Activated CD4-positive, CD25-positive, alpha-beta regulatory T cell treated with anti-CD3 and anti-CD28 coated beads, Interleukin-2, amount 50 U/mL, for 72 hours (primary cell): ENCODE measurements at regions not wholly inside any gene's neighbourhood (a gene's known extent, or its start where the extent isn't known, plus 50 kb on each side); places are given as distances from the start of the nearest gene placed in this dataset.

Source experiments
- DNase-seq: peaks from one replicate; pipeline ENCODE4 v3.0.0; 2021

GRCh38 chr10:21196822-21197395 is 299.8 kb upstream of the NEBL start:
- no peak for DNase-seq

DNA sequence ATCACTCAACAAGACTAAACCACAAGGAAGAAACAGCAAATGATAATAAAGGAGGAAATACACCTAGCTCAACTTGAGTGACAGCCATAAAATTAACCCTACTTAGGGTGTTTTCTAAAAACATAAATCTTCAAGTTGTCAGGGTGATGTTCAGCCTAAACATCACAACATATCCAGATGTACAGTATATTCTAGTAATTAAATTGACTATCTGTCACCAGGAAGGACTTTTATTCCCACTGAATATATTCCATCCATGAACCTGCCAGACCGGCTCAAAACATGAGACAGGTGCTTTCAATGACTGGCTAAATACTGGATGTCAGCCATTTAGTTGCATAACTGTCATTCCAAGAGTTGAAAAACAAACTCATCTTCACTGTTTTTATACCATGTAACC is 298.1 kb upstream of the NEBL start:
- no peak for DNase-seq

- DNase-seq = no peak
These were observed 297.4 kb upstream of the NEBL start for GRCh38 chr10:21194510-21194993.

- no peak for DNase-seq
These were observed 296.1 kb upstream of the NEBL start for GRCh38 chr10:21193196-21193595.

DNA sequence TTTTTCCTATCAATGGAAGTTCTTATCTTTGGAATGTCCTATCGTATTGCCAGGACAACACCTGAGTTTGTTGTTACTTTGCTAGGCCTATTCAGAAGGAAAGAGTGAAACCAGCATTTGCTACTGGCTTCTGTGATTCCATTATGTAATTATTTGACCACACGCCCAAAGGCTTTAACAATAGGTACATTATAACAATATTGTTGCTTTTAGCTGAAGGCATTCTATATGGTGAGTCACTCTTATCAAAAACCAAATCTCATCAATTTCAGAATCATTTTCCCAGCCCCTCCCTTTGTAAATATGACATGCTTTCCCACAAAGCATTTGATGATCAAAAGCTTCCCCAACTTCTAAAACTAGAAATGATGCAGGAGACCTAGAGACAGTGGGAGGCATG is 294.4 kb upstream of the NEBL start:
- DNase-seq = no peak

- no peak for DNase-seq
These were observed 287.9 kb upstream of the NEBL start for GRCh38 chr10:21184984-21185383.

DNA sequence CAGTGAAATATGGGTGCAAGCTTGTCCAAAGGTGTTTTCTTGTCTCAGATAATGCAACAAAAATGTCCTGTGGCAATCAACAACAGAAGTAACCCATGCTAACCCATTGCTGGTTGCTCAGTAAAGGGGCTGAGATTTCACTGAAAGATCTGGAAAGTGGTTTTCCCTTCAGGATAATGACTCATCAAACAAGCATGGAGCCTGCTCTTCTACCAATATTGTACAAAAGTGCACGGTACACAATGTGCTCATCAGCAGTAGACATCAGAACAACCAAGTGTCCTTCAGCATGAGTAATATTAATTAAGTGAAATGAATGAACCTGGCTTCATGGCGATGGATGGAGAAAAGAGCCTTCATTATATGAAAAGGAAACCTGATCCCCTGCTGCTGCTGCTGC is 287.1 kb upstream of the NEBL start:
- DNase-seq = no peak

- no peak for DNase-seq
These were observed 285.9 kb upstream of the NEBL start for GRCh38 chr10:21183025-21183424.

GRCh38 chr10:21181451-21181850 is 284.3 kb upstream of the NEBL start:
- no peak for DNase-seq

- DNase-seq = no peak
These were observed 283.5 kb upstream of the NEBL start for GRCh38 chr10:21180604-21181003.

DNA sequence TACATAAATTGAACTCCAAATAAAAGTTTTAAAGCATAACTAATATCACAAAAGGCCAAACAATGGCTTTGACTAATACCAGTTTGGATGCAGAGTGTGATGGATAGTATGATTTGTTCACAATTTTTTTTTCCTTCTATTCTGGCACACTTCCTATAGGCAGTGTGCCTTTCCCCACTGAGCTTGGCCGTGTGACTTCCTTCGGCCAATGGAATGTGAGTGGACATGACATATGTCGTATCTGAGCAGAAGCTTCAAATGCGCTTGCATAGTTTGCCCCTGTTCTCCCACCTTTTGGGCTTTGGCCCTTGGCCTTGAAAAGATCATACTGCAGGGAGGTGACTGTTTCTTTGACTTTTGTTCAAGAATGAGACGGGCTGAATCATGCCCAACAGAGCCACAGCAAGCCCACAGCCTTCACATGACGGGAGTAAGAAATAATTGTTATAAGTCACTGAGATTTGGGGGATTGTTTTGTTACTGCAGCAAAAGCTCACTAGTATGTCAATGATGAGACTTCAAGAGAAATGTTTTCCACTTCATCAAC is 279.9 kb upstream of the NEBL start:
- no peak for DNase-seq

GRCh38 chr10:21175797-21176196 is 278.7 kb upstream of the NEBL start:
- DNase-seq = no peak

GRCh38 chr10:21174715-21175495 is 277.8 kb upstream of the NEBL start:
- no peak for DNase-seq

DNA sequence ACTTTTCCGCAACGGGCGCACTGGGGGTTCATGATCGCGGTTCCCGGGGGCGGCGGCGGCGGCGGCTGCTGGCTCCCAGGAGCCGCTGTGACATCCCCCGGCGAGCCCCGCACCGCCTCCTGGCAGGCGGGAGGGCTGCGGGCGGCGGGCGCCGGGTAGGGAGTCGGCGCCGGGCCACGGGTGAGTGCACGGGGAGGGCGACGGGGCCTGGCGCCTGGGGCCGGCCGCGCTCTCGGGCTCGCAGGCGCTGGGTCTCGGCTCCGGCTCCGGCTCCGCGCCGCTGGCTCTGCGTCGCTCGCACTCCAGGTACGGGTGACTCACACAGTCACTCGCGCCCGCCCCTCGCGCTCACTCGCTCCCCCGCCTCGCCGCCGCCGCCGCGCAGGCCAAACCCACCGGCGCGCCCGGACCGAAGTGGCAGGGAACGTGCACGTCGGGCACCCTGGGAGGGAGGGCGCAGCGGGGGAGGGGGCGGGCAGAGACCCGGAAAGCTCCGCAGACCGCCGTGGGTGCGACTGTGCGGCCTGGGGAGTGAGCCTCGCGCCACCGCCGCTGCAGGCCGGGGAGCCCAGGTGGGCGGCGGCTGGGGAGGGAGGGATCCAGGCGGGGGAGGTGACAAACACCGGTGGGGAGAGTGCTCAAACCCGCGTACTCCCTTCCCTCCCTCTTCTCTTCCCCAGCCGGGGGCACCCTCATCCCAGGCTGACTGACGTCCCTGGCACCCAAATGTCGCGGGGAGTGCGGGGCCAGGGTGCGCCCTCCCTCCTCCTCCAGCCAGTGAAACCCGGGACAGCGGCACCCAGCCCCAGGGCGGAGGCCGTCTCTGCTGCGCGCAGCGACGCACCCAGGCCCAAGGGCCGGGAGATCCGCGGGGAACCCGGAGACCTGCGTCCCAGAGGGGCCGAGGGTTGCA is 276.9 kb upstream of the NEBL start:
- DNase-seq = peak; percentile 37

DNA sequence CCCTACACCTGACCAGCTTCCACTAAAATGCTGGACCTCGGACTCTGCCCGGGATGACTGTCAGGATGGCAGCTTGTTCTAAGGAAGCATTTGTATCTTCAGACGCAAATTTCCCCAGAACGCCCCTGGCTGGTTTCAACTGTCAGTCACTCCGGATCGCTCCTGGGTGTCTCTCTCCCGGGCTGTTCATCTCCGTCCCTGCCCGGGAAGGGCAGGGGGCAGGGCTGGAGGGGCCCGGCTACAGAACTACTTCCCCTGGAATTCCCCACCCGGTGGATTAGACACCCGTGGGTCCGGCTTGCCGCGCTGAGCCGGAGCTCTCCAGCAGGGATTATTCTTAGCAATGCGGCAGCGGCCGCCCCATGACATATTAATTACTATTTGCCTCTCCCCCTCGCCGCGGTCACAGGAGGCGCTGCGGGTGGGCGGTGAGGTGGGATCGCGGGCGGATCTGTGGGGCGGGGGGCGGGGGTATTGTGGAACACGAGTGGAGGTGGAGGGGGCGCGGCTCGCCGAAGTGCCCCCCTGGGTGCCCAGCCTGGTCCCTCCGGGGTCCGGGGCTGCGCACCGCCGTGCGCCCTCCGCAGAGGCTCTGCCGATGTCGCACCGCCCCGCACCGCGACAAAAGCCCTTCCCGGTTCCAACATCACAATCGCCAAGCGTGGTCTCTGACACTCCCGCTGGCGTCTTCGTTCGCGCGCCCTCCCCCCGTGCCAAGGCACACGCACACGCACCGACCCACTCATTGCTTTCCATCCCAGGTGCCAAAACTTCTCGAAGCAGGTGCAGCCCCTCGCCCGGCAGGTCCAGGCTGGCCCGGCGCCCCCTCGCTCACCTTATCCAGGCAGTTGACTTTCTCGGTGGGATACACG is 276.1 kb upstream of the NEBL start:
- DNase-seq = no peak

DNA sequence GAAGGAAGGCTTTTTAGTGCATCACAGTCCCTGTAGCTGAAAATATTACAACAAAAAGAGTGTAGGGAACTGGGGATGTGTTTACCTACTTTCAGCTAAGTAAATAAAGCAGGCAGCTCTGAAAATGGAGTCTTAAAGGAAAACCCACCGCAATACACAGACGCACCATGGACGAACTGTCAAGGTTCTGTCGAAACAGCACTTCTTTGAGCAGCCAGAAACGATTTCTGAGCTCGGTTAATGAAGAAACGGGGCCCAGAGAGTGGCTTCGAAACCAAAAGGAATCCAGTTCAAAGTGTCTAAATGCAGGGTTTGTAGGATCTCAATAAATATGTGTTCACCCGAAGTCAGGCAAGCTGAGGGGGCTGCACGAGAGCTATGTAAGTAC is 275.4 kb upstream of the NEBL start:
- no peak for DNase-seq

DNA sequence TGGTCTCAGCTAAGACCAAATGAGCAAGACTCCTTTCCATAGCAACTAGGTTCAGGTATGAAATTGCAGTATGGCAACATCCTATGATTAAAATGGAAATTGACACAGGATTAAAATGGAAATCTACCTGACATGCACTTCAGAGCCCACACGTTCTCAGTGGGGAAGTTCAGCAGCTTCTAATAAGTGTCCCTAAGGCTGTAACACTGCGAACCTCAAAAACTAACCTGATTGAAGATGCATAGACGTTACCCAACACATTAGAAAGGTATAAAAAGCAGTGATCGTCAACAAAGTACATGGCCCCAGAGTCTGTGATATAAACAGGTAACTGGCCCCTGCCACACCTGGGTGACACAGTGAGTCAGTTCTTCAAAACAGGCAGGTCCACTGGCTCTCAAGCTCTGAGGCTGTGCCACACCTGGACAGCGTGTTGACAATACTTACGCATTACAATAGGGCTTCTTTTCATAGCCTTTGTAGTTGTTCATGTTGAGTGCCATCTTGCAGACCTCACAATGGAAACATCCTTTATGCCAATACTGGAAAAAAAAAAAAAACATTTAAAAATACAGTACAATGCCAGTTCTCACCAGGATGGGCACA is 274.9 kb upstream of the NEBL start:
- no peak for DNase-seq

- DNase-seq = no peak
These were observed 274.3 kb upstream of the NEBL start for GRCh38 chr10:21171197-21171935.

GRCh38 chr10:21170216-21170615 is 273.1 kb upstream of the NEBL start:
- DNase-seq = no peak

- no peak for DNase-seq
These were observed 272.2 kb upstream of the NEBL start for GRCh38 chr10:21169271-21169670.
